ENCODE measurements at regions not wholly inside any gene's neighbourhood (a gene's known extent, or its start where the extent isn't known, plus 50 kb on each side); places are given as distances from the start of the nearest gene placed in this dataset.

- DNase-seq (ENCODE audit: low read depth): no peak
Measured at GRCh38 chr4:13126976-13127910, 356.9 kb downstream of the RAB28 start.

GRCh38 chr4:13118633-13119032, 365.5 kb downstream of the RAB28 start:
- DNase-seq (ENCODE audit: low read depth): no peak

- no peak for DNase-seq (ENCODE audit: low read depth)
Measured at GRCh38 chr4:13117185-13117584, 367.0 kb downstream of the RAB28 start.

- no peak for DNase-seq (ENCODE audit: low read depth)
Measured at GRCh38 chr4:13112030-13112429, 372.1 kb downstream of the RAB28 start.

- DNase-seq (ENCODE audit: low read depth): no peak
Measured at GRCh38 chr4:13109536-13109935, 374.6 kb downstream of the RAB28 start.

- no peak for DNase-seq (ENCODE audit: low read depth)
Measured at GRCh38 chr4:13108096-13108495, 376.0 kb downstream of the RAB28 start.

GRCh38 chr4:13103382-13104015, 380.6 kb downstream of the RAB28 start:
- no peak for DNase-seq (ENCODE audit: low read depth)

- DNase-seq (ENCODE audit: low read depth): no peak
Measured at GRCh38 chr4:13102092-13102742, 381.9 kb downstream of the RAB28 start.

- no peak for DNase-seq (ENCODE audit: low read depth)
Measured at GRCh38 chr4:13097971-13098370, 386.2 kb downstream of the RAB28 start.

- DNase-seq (ENCODE audit: low read depth): no peak
Measured at GRCh38 chr4:13095722-13096121, 388.4 kb downstream of the RAB28 start.

- no peak for DNase-seq (ENCODE audit: low read depth)
Measured at GRCh38 chr4:13093170-13093569, 391.0 kb downstream of the RAB28 start.

GRCh38 chr4:13092702-13093101, 391.4 kb downstream of the RAB28 start:
- no peak for DNase-seq (ENCODE audit: low read depth)

- no peak for DNase-seq (ENCODE audit: low read depth)
Measured at GRCh38 chr4:13089659-13089998, 394.5 kb downstream of the RAB28 start.

GRCh38 chr4:13088726-13089658, 395.1 kb downstream of the RAB28 start:
- peak; percentile 38 for DNase-seq (ENCODE audit: low read depth)

- no peak for DNase-seq (ENCODE audit: low read depth)
Measured at GRCh38 chr4:13087041-13087440, 397.1 kb downstream of the RAB28 start.

GRCh38 chr4:13084210-13084609, 399.9 kb downstream of the RAB28 start:
- DNase-seq (ENCODE audit: low read depth): no peak

GRCh38 chr4:13081830-13082229, 402.3 kb downstream of the RAB28 start:
- no peak for DNase-seq (ENCODE audit: low read depth)

- DNase-seq (ENCODE audit: low read depth): no peak
Measured at GRCh38 chr4:13067077-13067476, 417.1 kb downstream of the RAB28 start.

- DNase-seq (ENCODE audit: low read depth): no peak
Measured at GRCh38 chr4:13059019-13059418, 425.1 kb downstream of the RAB28 start.

- DNase-seq (ENCODE audit: low read depth): no peak
Measured at GRCh38 chr4:13056630-13057189, 427.4 kb downstream of the RAB28 start.

GRCh38 chr4:13054420-13054970, 429.6 kb downstream of the RAB28 start:
- no peak for DNase-seq (ENCODE audit: low read depth)
